ENCODE measurements at regions not wholly inside any gene's neighbourhood (a gene's known extent, or its start where the extent isn't known, plus 50 kb on each side); places are given as distances from the start of the nearest gene placed in this dataset.

GRCh38 chr1:70671006-70671405 is 259.9 kb downstream of the CTH start:
- TF ChIP-seq, protein P1, sequence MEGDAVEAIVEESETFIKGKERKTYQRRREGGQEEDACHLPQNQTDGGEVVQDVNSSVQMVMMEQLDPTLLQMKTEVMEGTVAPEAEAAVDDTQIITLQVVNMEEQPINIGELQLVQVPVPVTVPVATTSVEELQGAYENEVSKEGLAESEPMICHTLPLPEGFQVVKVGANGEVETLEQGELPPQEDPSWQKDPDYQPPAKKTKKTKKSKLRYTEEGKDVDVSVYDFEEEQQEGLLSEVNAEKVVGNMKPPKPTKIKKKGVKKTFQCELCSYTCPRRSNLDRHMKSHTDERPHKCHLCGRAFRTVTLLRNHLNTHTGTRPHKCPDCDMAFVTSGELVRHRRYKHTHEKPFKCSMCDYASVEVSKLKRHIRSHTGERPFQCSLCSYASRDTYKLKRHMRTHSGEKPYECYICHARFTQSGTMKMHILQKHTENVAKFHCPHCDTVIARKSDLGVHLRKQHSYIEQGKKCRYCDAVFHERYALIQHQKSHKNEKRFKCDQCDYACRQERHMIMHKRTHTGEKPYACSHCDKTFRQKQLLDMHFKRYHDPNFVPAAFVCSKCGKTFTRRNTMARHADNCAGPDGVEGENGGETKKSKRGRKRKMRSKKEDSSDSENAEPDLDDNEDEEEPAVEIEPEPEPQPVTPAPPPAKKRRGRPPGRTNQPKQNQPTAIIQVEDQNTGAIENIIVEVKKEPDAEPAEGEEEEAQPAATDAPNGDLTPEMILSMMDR (IDR thresholded peaks at IDR 0.05): no peak
- no peak for TF ChIP-seq EZH2 (IDR thresholded peaks at IDR 0.05; ENCODE audit: borderline replicate concordance, insufficient read depth, low read depth, low read length, poor library complexity, severe bottlenecking)
